GM18499 (cell line): ENCODE measurements at regions not wholly inside any gene's neighbourhood (a gene's known extent, or its start where the extent isn't known, plus 50 kb on each side); places are given as distances from the start of the nearest gene placed in this dataset.

Experiments
- ATAC-seq: cut with Tn5 transposase; IDR thresholded peaks from one replicate; pipeline ENCODE4 v1.9.1; 2021; ENCODE audit warnings: moderate number of reproducible peaks; ENCODE audit not compliant: insufficient read depth, unreplicated experiment

- ATAC-seq = no peak
Measured at GRCh38 chr9:73736270-73736669, 584.6 kb downstream of the ANXA1 start.

GRCh38 chr9:73738741-73739530 lies 587.3 kb downstream of the ANXA1 start:
- no peak for ATAC-seq

- no peak for ATAC-seq
Measured at GRCh38 chr9:73741316-73741715, 589.7 kb downstream of the ANXA1 start.

- ATAC-seq = no peak
Measured at GRCh38 chr9:73742412-73742811, 590.7 kb downstream of the ANXA1 start.

- ATAC-seq = no peak
Measured at GRCh38 chr9:73743826-73744225, 592.2 kb downstream of the ANXA1 start.

- ATAC-seq = no peak
Measured at GRCh38 chr9:73745598-73745997, 593.9 kb downstream of the ANXA1 start.

GRCh38 chr9:73753171-73753570 lies 601.5 kb downstream of the ANXA1 start:
- ATAC-seq = no peak

- no peak for ATAC-seq
Measured at GRCh38 chr9:73761905-73762304, 610.2 kb downstream of the ANXA1 start.

- ATAC-seq = no peak
Measured at GRCh38 chr9:73773896-73774295, 622.2 kb downstream of the ANXA1 start.

- no peak for ATAC-seq
Measured at GRCh38 chr9:73775757-73776156, 624.1 kb downstream of the ANXA1 start.

- ATAC-seq = no peak
Measured at GRCh38 chr9:73780916-73781315, 629.3 kb downstream of the ANXA1 start.

- ATAC-seq = no peak
Measured at GRCh38 chr9:73782166-73782565, 630.5 kb downstream of the ANXA1 start.

- ATAC-seq = no peak
Measured at GRCh38 chr9:73799446-73799845, 647.8 kb downstream of the ANXA1 start.

- no peak for ATAC-seq
Measured at GRCh38 chr9:73805111-73805510, 653.4 kb downstream of the ANXA1 start.

- ATAC-seq = no peak
Measured at GRCh38 chr9:73805853-73806458, 654.3 kb downstream of the ANXA1 start.

GRCh38 chr9:73806876-73807275 lies 655.2 kb downstream of the ANXA1 start:
- ATAC-seq = no peak

- no peak for ATAC-seq
Measured at GRCh38 chr9:73807952-73808351, 656.3 kb downstream of the ANXA1 start.

- no peak for ATAC-seq
Measured at GRCh38 chr9:73810585-73811215, 659.0 kb downstream of the ANXA1 start.

- ATAC-seq = no peak
Measured at GRCh38 chr9:73813546-73813945, 661.9 kb downstream of the ANXA1 start.

GRCh38 chr9:73816905-73817304 lies 665.2 kb downstream of the ANXA1 start:
- no peak for ATAC-seq

GRCh38 chr9:73824671-73825070 lies 672.5 kb upstream of the RORB start:
- no peak for ATAC-seq

- no peak for ATAC-seq
Measured at GRCh38 chr9:73838871-73839270, 658.3 kb upstream of the RORB start.
